ENCODE measurements at regions not wholly inside any gene's neighbourhood (a gene's known extent, or its start where the extent isn't known, plus 50 kb on each side); places are given as distances from the start of the nearest gene placed in this dataset.

GRCh38 chr16:25606069-25606468 lies 85.7 kb upstream of the HS3ST4 start:
- Histone ChIP-seq H3K27ac (ENCODE audit: low read depth in 2 of 2, low read length in 1 of 2) (no peak overlapping the region), H3K9ac (no peak overlapping the region), H3K9me2 (no peaks in the 10 kb centered on the region), H3F3A (replicated peaks; ENCODE audit: insufficient read depth) (no peaks in the 10 kb centered on the region), H3K4me2 (no peak overlapping the region), H3K4me3 (ENCODE audit: low read depth in 2 of 2, low read length in 1 of 2) (no peak overlapping the region), H4K20me1 (ENCODE audit: insufficient read depth) (no peaks in the 10 kb centered on the region), H3K4me1 (ENCODE audit: control insufficient read depth in 1 of 2, insufficient read depth in 2 of 2, low read depth in 1 of 2, low read length in 1 of 2) (no peaks in the 10 kb centered on the region), H2AFZ (ENCODE audit: low read depth) (no peak overlapping the region), H3K9me3 (no peaks in the 10 kb centered on the region), H3K79me2 (ENCODE audit: insufficient read depth) (no peaks in the 10 kb centered on the region), H3K27me3 (ENCODE audit: insufficient read depth) (no peaks in the 10 kb centered on the region), H3K36me3 (replicated peaks in 1 of 2; ENCODE audit: control insufficient read depth in 1 of 2, insufficient read depth in 2 of 2, low read length in 1 of 2) (no peaks in the 10 kb centered on the region)
- TF ChIP-seq JUND (IDR thresholded peaks at IDR 0.05) (no peak), MEF2A (IDR thresholded peaks at IDR 0.05; ENCODE audit: borderline replicate concordance, low read depth) (no peak), GATA2 (CRISPR knock-in tag; IDR thresholded peaks at IDR 0.05) (no peak), SMC3 (IDR thresholded peaks at IDR 0.05; ENCODE audit: low read depth, low read length) (no peak), NFIC (IDR thresholded peaks at IDR 0.05; ENCODE audit: borderline replicate concordance) (no peak), EZH2phosphoT487 (IDR thresholded peaks at IDR 0.05; ENCODE audit: borderline replicate concordance, low read depth) (no peak), FOXJ3 (CRISPR knock-in tag; IDR thresholded peaks at IDR 0.05) (no peak), MXI1 (IDR thresholded peaks at IDR 0.05; ENCODE audit: low read depth, low read length) (no peak), RAD21 (IDR thresholded peaks at IDR 0.05; ENCODE audit: low read length) (no peak), TAF1 (IDR thresholded peaks at IDR 0.05; ENCODE audit: borderline replicate concordance, low read depth, low read length) (no peak), REST (IDR thresholded peaks at IDR 0.05; ENCODE audit: low read depth, low read length) (no peak), FOXM1 (IDR thresholded peaks at IDR 0.05; ENCODE audit: low read depth) (no peak), TEAD4 (IDR thresholded peaks at IDR 0.05; ENCODE audit: borderline replicate concordance, insufficient read depth) (no peak), ELF1 (IDR thresholded peaks at IDR 0.05) (no peak), SIN3A (IDR thresholded peaks at IDR 0.05; ENCODE audit: borderline replicate concordance, low read depth, low read length) (no peak), GABPA (IDR thresholded peaks at IDR 0.05; ENCODE audit: low read depth) (no peak)
- TF ChIP-seq, protein P1, sequence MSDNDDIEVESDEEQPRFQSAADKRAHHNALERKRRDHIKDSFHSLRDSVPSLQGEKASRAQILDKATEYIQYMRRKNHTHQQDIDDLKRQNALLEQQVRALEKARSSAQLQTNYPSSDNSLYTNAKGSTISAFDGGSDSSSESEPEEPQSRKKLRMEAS (IDR thresholded peaks at IDR 0.05; ENCODE audit: low read depth): no peak
- TF ChIP-seq, protein P2, sequence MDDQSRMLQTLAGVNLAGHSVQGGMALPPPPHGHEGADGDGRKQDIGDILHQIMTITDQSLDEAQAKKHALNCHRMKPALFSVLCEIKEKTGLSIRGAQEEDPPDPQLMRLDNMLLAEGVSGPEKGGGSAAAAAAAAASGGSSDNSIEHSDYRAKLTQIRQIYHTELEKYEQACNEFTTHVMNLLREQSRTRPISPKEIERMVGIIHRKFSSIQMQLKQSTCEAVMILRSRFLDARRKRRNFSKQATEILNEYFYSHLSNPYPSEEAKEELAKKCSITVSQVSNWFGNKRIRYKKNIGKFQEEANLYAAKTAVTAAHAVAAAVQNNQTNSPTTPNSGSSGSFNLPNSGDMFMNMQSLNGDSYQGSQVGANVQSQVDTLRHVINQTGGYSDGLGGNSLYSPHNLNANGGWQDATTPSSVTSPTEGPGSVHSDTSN (IDR thresholded peaks at IDR 0.05): no peak
- TF ChIP-seq, protein P3, sequence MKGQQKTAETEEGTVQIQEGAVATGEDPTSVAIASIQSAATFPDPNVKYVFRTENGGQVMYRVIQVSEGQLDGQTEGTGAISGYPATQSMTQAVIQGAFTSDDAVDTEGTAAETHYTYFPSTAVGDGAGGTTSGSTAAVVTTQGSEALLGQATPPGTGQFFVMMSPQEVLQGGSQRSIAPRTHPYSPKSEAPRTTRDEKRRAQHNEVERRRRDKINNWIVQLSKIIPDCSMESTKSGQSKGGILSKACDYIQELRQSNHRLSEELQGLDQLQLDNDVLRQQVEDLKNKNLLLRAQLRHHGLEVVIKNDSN (IDR thresholded peaks at IDR 0.05; ENCODE audit: borderline replicate concordance, low read depth): no peak
- TF ChIP-seq, protein P4, sequence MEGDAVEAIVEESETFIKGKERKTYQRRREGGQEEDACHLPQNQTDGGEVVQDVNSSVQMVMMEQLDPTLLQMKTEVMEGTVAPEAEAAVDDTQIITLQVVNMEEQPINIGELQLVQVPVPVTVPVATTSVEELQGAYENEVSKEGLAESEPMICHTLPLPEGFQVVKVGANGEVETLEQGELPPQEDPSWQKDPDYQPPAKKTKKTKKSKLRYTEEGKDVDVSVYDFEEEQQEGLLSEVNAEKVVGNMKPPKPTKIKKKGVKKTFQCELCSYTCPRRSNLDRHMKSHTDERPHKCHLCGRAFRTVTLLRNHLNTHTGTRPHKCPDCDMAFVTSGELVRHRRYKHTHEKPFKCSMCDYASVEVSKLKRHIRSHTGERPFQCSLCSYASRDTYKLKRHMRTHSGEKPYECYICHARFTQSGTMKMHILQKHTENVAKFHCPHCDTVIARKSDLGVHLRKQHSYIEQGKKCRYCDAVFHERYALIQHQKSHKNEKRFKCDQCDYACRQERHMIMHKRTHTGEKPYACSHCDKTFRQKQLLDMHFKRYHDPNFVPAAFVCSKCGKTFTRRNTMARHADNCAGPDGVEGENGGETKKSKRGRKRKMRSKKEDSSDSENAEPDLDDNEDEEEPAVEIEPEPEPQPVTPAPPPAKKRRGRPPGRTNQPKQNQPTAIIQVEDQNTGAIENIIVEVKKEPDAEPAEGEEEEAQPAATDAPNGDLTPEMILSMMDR (IDR thresholded peaks at IDR 0.05): no peak
- WGBS (ENCODE audit: low lambda C conversion rate): 7% methylated on average over 6 of the region's 6 CpGs
- DNase-seq: no peak
- ChIA-PET POLR2A (no interaction called here), CTCF (no interaction called here)

Data from SK-N-SH (cell line).